ENCODE measurements at regions not wholly inside any gene's neighbourhood (a gene's known extent, or its start where the extent isn't known, plus 50 kb on each side); places are given as distances from the start of the nearest gene placed in this dataset.

DNA sequence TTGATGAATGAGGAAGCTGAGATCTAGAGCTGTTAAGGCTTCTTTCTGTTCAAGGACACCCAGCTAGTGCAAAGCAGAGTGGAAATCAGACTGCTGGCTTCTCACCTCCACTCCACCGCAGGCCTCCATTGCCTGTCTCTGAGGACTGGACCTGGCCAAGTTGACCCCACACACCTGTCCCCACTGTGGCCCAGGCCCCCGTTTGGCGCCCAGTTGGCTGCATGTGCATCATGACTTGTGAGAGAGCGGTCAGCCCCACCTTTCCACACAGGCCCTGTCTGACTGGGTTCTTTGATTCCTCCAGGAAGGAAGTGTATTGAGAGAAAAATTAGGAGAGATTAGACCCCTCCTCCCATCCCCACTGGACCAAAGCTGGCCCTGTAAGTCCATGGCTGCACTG lies 206.3 kb upstream of the TLE3 start:
- TF ChIP-seq CTCF (IDR thresholded peaks at IDR 0.05): no peak
- TF ChIP-seq POLR2A (IDR thresholded peaks at IDR 0.05): no peak
